ENCODE measurements at regions not wholly inside any gene's neighbourhood (a gene's known extent, or its start where the extent isn't known, plus 50 kb on each side); places are given as distances from the start of the nearest gene placed in this dataset.

- TF ChIP-seq ZBTB7A (IDR thresholded peaks at IDR 0.05; ENCODE audit: borderline replicate concordance, control insufficient read depth, low read depth, low read length) = no peak
- no peak for TF ChIP-seq RAD21 (CRISPR knock-in tag; conservative IDR thresholded peaks at IDR 0.05 in 1 of 2, IDR thresholded peaks at IDR 0.05 in 1 of 2)
- TF ChIP-seq KDM1A (IDR thresholded peaks at IDR 0.05) = no peak
- no peak for TF ChIP-seq EZH2 (IDR thresholded peaks at IDR 0.05; ENCODE audit: borderline replicate concordance, low read depth, low read length)
- no peak for TF ChIP-seq PREB (CRISPR knock-in tag; IDR thresholded peaks at IDR 0.05)
- TF ChIP-seq ZNF24 (IDR thresholded peaks at IDR 0.05) = no peak
- no peak for TF ChIP-seq HDAC2 (IDR thresholded peaks at IDR 0.05)
- TF ChIP-seq LARP7 (IDR thresholded peaks at IDR 0.05) = no peak
- TF ChIP-seq CTCF (IDR thresholded peaks at IDR 0.05 in 2 of 3, conservative IDR thresholded peaks at IDR 0.05 in 1 of 3; ENCODE audit: insufficient read depth in 2 of 3, low read depth in 1 of 3, low read length in 3 of 3) = no peak
- TF ChIP-seq TAF1 (IDR thresholded peaks at IDR 0.05; ENCODE audit: control insufficient read depth, extremely low read depth, insufficient read depth, low read length, severe bottlenecking) = no peak
- no peak for TF ChIP-seq FOXP4 (CRISPR knock-in tag; IDR thresholded peaks at IDR 0.05; ENCODE audit: borderline replicate concordance)
Observed at GRCh38 chr10:59448616-59449015, 86.3 kb upstream of the FAM13C start.
